ENCODE measurements at regions not wholly inside any gene's neighbourhood (a gene's known extent, or its start where the extent isn't known, plus 50 kb on each side); places are given as distances from the start of the nearest gene placed in this dataset.
"Not testable (repeated sequence)": the region's sequence is repeated elsewhere in the genome, so short reads cannot be mapped to it uniquely, and the experiment has no call there.

- DNase-seq: no peak
These were observed 114.7 kb upstream of the MAN2A1 start for GRCh38 chr5:109574985-109575384.

GRCh38 chr5:109573766-109574165 lies 116.0 kb upstream of the MAN2A1 start:
- DNase-seq: no peak

- DNase-seq: no peak
These were observed 116.5 kb upstream of the MAN2A1 start for GRCh38 chr5:109573256-109573655.

GRCh38 chr5:109571785-109572184 lies 117.9 kb upstream of the MAN2A1 start:
- DNase-seq: no peak

- no peak for DNase-seq
These were observed 119.3 kb upstream of the MAN2A1 start for GRCh38 chr5:109570362-109570874.

GRCh38 chr5:109567374-109568044 lies 122.2 kb upstream of the MAN2A1 start:
- DNase-seq: no peak

GRCh38 chr5:109566361-109566760 lies 123.4 kb upstream of the MAN2A1 start:
- no peak for DNase-seq

GRCh38 chr5:109563739-109564138 lies 126.0 kb upstream of the MAN2A1 start:
- DNase-seq: no peak

- DNase-seq: no peak
These were observed 126.5 kb upstream of the MAN2A1 start for GRCh38 chr5:109563189-109563588.

- DNase-seq: no peak
These were observed 127.3 kb upstream of the MAN2A1 start for GRCh38 chr5:109562441-109562840.

GRCh38 chr5:109561447-109561846 lies 128.3 kb upstream of the MAN2A1 start:
- no peak for DNase-seq

GRCh38 chr5:109560554-109560953 lies 129.2 kb upstream of the MAN2A1 start:
- DNase-seq: no peak

- no peak for DNase-seq
These were observed 130.8 kb upstream of the MAN2A1 start for GRCh38 chr5:109558952-109559351.

GRCh38 chr5:109558364-109558763 lies 131.4 kb upstream of the MAN2A1 start:
- DNase-seq: no peak

GRCh38 chr5:109553846-109554245 lies 135.9 kb upstream of the MAN2A1 start:
- DNase-seq: no peak

GRCh38 chr5:109551234-109551633 lies 138.5 kb upstream of the MAN2A1 start:
- DNase-seq: not testable (repeated sequence)

GRCh38 chr5:109550077-109550476 lies 139.7 kb upstream of the MAN2A1 start:
- no peak for DNase-seq

- DNase-seq: no peak
These were observed 136.7 kb upstream of the PJA2 start for GRCh38 chr5:109546461-109546860.

- DNase-seq: not testable (repeated sequence)
These were observed 135.1 kb upstream of the PJA2 start for GRCh38 chr5:109544873-109545272.

GRCh38 chr5:109538692-109539091 lies 128.9 kb upstream of the PJA2 start:
- not testable (repeated sequence) for DNase-seq

- DNase-seq: not testable (repeated sequence)
These were observed 125.3 kb upstream of the PJA2 start for GRCh38 chr5:109535090-109535489.

- no peak for DNase-seq
These were observed 124.0 kb upstream of the PJA2 start for GRCh38 chr5:109533751-109534272.

GRCh38 chr5:109532773-109533364 lies 123.1 kb upstream of the PJA2 start:
- DNase-seq: no peak

GRCh38 chr5:109531262-109531661 lies 121.5 kb upstream of the PJA2 start:
- no peak for DNase-seq

Data from activated T-cell treated with anti-CD3 and anti-CD28 coated beads, Interleukin-2, amount 50 U/mL, for 1 hour (primary cell).